HepG2 (cell line): ENCODE measurements at regions not wholly inside any gene's neighbourhood (a gene's known extent, or its start where the extent isn't known, plus 50 kb on each side); places are given as distances from the start of the nearest gene placed in this dataset.

ENCODE experiments used
- DR1 ChIP-seq: sonication (generic); formaldehyde crosslinking; IDR thresholded peaks from 2 replicates; pipeline ENCODE4 v1.8.0; 2021; ENCODE audit warnings: mild to moderate bottlenecking, missing genetic modification reagents, inconsistent platforms
- FOXJ3 ChIP-seq: sonication (generic); formaldehyde crosslinking; IDR thresholded peaks from 2 replicates; pipeline ENCODE4 v1.4.0; 2020; ENCODE audit warnings: missing genetic modification reagents, mild to moderate bottlenecking, borderline replicate concordance
- GZF1 ChIP-seq: sonication (generic); formaldehyde crosslinking; IDR thresholded peaks from 2 replicates; pipeline ENCODE4 v1.5.1; 2020; ENCODE audit warnings: mild to moderate bottlenecking, missing genetic modification reagents
- HMG20A ChIP-seq: IDR thresholded peaks from 2 replicates; pipeline ENCODE4 v1.6.1; 2016; ENCODE audit warnings: borderline replicate concordance
- KDM5A ChIP-seq: fragments of 200-600 bp; sonication (generic); IDR thresholded peaks from 2 replicates; pipeline ENCODE4 v1.7.0; 2018; ENCODE audit warnings: antibody characterized with exemption, mild to moderate bottlenecking, low read length, borderline replicate concordance
- MAF1 ChIP-seq: sonication (generic); formaldehyde crosslinking; IDR thresholded peaks from 2 replicates; pipeline ENCODE4 v1.5.0; 2020; ENCODE audit warnings: missing genetic modification reagents, borderline replicate concordance
- MEF2D ChIP-seq: sonication (generic); formaldehyde crosslinking; IDR thresholded peaks from 2 replicates; pipeline ENCODE4 v1.5.1; 2020; ENCODE audit warnings: mild to moderate bottlenecking, missing genetic modification reagents
- MYC ChIP-seq: sonication (generic); formaldehyde crosslinking; IDR thresholded peaks from 2 replicates; pipeline ENCODE4 v1.9.0; 2021; ENCODE audit warnings: missing genetic modification reagents, borderline replicate concordance
- NBN ChIP-seq: fragments of 450-650 bp; conservative IDR thresholded peaks from 2 replicates; pipeline ENCODE4 v1.6.1; 2017
- NCOA5 ChIP-seq: sonication (generic); formaldehyde crosslinking; IDR thresholded peaks from 2 replicates; pipeline ENCODE4 v1.4.0; 2020; ENCODE audit warnings: missing genetic modification reagents
- NRL ChIP-seq: sonication (generic); formaldehyde crosslinking; IDR thresholded peaks from 2 replicates; pipeline ENCODE4 v1.5.0; 2020; ENCODE audit warnings: missing genetic modification reagents, mild to moderate bottlenecking, moderate library complexity, borderline replicate concordance
- SMARCC2 ChIP-seq: fragments of 450-650 bp; IDR thresholded peaks from 2 replicates; pipeline ENCODE4 v1.6.1; 2017; ENCODE audit warnings: antibody characterized with exemption, mild to moderate bottlenecking
- TBX3 ChIP-seq: fragments of 450-650 bp; IDR thresholded peaks from 2 replicates; pipeline ENCODE4 v1.6.1; 2017; ENCODE audit warnings: antibody characterized with exemption, mild to moderate bottlenecking, inconsistent platforms, borderline replicate concordance
- ZKSCAN5 ChIP-seq: sonication (generic); formaldehyde crosslinking; IDR thresholded peaks from 2 replicates; pipeline ENCODE4 v1.5.1; 2020; ENCODE audit warnings: mild to moderate bottlenecking, missing genetic modification reagents
- ZNF335 ChIP-seq: sonication (generic); formaldehyde crosslinking; IDR thresholded peaks from 2 replicates; pipeline ENCODE4 v1.4.0; 2020; ENCODE audit warnings: missing genetic modification reagents
- ZNF619 ChIP-seq: sonication (generic); formaldehyde crosslinking; IDR thresholded peaks from 2 replicates; pipeline ENCODE4 v1.4.0; 2020; ENCODE audit warnings: mild to moderate bottlenecking, missing genetic modification reagents
- TF ChIP-seq, protein P1 (sequence below): sonication (generic); formaldehyde crosslinking; IDR thresholded peaks from 2 replicates; pipeline ENCODE4 v1.8.1; 2022; ENCODE audit warnings: low read depth, mild to moderate bottlenecking, missing genetic modification reagents
- TF ChIP-seq, protein P2 (sequence below): sonication (generic); formaldehyde crosslinking; IDR thresholded peaks from 2 replicates; pipeline ENCODE4 v1.8.0; 2022; ENCODE audit warnings: missing genetic modification reagents, mild to moderate bottlenecking, borderline replicate concordance
- TF ChIP-seq, protein P3 (sequence below): sonication (generic); formaldehyde crosslinking; IDR thresholded peaks from 2 replicates; pipeline ENCODE4 v1.5.1; 2020; ENCODE audit warnings: missing genetic modification reagents, mild to moderate bottlenecking, borderline replicate concordance
- TF ChIP-seq, protein P4 (sequence below): sonication (generic); formaldehyde crosslinking; conservative IDR thresholded peaks from 2 replicates; pipeline ENCODE4 v1.4.0; 2020; ENCODE audit warnings: missing genetic modification reagents

DNA sequence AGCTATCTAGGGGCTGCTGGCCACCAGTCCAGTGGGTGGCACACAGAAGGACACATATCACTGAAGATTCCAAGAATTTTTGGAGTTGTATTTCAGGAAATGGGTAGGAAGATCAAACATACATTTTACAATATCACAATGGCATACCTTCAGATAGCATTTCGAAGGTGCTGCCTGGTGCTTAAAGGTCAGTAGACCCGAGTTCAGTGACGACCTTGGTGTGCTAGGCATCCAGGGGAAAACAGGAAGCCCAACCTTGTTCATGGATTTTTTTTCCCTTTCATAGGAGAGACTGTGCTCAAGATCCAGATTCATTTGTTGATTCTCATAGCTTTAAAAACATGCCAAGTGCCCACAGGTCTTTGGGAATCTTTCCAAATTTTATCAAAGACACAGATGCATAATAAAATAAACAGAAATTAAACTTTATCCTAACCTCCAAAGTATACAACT lies 51.0 kb upstream of the RCBTB2 start (continued):
- TF ChIP-seq FOXJ3 (CRISPR knock-in tag) (no peak), NCOA5 (CRISPR knock-in tag) (no peak), TBX3 (no peak), ZKSCAN5 (CRISPR knock-in tag) (no peak), KDM5A (no peak), ZNF335 (CRISPR knock-in tag) (no peak), SMARCC2 (no peak), NRL (CRISPR knock-in tag) (no peak), NBN (no peak), ZNF619 (CRISPR knock-in tag) (no peak), HMG20A (CRISPR knock-in tag) (no peak), DR1 (CRISPR knock-in tag) (no peak), GZF1 (CRISPR knock-in tag) (no peak), MYC (CRISPR knock-in tag) (no peak), MAF1 (no peak), MEF2D (CRISPR knock-in tag) (no peak; the same call in 1 of the 2 replicates)
- TF ChIP-seq, protein P1, sequence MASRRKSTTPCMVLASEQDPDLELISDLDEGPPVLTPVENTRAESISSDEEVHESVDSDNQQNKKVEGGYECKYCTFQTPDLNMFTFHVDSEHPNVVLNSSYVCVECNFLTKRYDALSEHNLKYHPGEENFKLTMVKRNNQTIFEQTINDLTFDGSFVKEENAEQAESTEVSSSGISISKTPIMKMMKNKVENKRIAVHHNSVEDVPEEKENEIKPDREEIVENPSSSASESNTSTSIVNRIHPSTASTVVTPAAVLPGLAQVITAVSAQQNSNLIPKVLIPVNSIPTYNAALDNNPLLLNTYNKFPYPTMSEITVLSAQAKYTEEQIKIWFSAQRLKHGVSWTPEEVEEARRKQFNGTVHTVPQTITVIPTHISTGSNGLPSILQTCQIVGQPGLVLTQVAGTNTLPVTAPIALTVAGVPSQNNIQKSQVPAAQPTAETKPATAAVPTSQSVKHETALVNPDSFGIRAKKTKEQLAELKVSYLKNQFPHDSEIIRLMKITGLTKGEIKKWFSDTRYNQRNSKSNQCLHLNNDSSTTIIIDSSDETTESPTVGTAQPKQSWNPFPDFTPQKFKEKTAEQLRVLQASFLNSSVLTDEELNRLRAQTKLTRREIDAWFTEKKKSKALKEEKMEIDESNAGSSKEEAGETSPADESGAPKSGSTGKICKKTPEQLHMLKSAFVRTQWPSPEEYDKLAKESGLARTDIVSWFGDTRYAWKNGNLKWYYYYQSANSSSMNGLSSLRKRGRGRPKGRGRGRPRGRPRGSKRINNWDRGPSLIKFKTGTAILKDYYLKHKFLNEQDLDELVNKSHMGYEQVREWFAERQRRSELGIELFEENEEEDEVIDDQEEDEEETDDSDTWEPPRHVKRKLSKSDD (CRISPR knock-in tag), result no peak
- TF ChIP-seq, protein P2, sequence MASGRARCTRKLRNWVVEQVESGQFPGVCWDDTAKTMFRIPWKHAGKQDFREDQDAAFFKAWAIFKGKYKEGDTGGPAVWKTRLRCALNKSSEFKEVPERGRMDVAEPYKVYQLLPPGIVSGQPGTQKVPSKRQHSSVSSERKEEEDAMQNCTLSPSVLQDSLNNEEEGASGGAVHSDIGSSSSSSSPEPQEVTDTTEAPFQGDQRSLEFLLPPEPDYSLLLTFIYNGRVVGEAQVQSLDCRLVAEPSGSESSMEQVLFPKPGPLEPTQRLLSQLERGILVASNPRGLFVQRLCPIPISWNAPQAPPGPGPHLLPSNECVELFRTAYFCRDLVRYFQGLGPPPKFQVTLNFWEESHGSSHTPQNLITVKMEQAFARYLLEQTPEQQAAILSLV (CRISPR knock-in tag), result no peak
- TF ChIP-seq, protein P3, sequence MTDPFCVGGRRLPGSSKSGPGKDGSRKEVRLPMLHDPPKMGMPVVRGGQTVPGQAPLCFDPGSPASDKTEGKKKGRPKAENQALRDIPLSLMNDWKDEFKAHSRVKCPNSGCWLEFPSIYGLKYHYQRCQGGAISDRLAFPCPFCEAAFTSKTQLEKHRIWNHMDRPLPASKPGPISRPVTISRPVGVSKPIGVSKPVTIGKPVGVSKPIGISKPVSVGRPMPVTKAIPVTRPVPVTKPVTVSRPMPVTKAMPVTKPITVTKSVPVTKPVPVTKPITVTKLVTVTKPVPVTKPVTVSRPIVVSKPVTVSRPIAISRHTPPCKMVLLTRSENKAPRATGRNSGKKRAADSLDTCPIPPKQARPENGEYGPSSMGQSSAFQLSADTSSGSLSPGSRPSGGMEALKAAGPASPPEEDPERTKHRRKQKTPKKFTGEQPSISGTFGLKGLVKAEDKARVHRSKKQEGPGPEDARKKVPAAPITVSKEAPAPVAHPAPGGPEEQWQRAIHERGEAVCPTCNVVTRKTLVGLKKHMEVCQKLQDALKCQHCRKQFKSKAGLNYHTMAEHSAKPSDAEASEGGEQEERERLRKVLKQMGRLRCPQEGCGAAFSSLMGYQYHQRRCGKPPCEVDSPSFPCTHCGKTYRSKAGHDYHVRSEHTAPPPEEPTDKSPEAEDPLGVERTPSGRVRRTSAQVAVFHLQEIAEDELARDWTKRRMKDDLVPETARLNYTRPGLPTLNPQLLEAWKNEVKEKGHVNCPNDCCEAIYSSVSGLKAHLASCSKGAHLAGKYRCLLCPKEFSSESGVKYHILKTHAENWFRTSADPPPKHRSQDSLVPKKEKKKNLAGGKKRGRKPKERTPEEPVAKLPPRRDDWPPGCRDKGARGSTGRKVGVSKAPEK, result no peak
- TF ChIP-seq, protein P4, sequence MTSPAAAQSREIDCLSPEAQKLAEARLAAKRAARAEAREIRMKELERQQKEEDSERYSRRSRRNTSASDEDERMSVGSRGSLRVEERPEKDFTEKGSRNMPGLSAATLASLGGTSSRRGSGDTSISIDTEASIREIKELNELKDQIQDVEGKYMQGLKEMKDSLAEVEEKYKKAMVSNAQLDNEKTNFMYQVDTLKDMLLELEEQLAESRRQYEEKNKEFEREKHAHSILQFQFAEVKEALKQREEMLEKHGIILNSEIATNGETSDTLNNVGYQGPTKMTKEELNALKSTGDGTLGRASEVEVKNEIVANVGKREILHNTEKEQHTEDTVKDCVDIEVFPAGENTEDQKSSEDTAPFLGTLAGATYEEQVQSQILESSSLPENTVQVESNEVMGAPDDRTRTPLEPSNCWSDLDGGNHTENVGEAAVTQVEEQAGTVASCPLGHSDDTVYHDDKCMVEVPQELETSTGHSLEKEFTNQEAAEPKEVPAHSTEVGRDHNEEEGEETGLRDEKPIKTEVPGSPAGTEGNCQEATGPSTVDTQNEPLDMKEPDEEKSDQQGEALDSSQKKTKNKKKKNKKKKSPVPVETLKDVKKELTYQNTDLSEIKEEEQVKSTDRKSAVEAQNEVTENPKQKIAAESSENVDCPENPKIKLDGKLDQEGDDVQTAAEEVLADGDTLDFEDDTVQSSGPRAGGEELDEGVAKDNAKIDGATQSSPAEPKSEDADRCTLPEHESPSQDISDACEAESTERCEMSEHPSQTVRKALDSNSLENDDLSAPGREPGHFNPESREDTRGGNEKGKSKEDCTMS (CRISPR knock-in tag), result no peak
